SK-N-MC (cell line): ENCODE measurements at regions not wholly inside any gene's neighbourhood (a gene's known extent, or its start where the extent isn't known, plus 50 kb on each side); places are given as distances from the start of the nearest gene placed in this dataset.

Source experiments
- DNase-seq: peaks from one replicate; pipeline ENCODE4 v3.0.0-alpha.2; 2011; ENCODE audit warnings: low read depth, low spot score
- H3K27ac ChIP-seq: fragments of 200-600 bp; sonication (generic); 2 replicates; pipeline ENCODE4 v1.5.1; 2016; ENCODE audit warnings: mixed run types
- H3K36me3 ChIP-seq: fragments of 200-600 bp; sonication (generic); 2 replicates; pipeline ENCODE4 v1.6.1; 2017; ENCODE audit warnings: antibody characterized with exemption, low read length, mixed read lengths; ENCODE audit not compliant: insufficient read depth
- H3K4me3 ChIP-seq: fragments of 200-600 bp; sonication (generic); 2 replicates; pipeline ENCODE4 v1.5.1; 2016
- H3K9ac ChIP-seq: fragments of 200-600 bp; sonication (generic); 2 replicates; pipeline ENCODE4 v1.8.0; 2017; ENCODE audit warnings: mixed run types, mixed read lengths; ENCODE audit not compliant: insufficient read length
- H3K9me3 ChIP-seq: fragments of 200-600 bp; sonication (generic); 2 replicates; pipeline ENCODE4 v1.6.1; 2017; ENCODE audit warnings: low read depth, mild to moderate bottlenecking, antibody characterized with exemption, low read length, moderate library complexity, mixed read lengths
- EZH2 ChIP-seq: fragments of 200-600 bp; sonication (generic); IDR thresholded peaks from one replicate; pipeline ENCODE4 v1.6.1; 2017; ENCODE audit warnings: antibody characterized with exemption
- FOXP2 ChIP-seq: optimal IDR thresholded peaks from 2 replicates; pipeline ENCODE3; 2011; ENCODE audit warnings: mild to moderate bottlenecking, moderate library complexity; ENCODE audit not compliant: insufficient read depth; ENCODE audit errors: extremely low read length, control extremely low read depth
- POLR2AphosphoS5 ChIP-seq: IDR thresholded peaks from 2 replicates; pipeline ENCODE4 v1.6.1; 2012; ENCODE audit warnings: mild to moderate bottlenecking, low read depth, low read length, borderline replicate concordance

DNA sequence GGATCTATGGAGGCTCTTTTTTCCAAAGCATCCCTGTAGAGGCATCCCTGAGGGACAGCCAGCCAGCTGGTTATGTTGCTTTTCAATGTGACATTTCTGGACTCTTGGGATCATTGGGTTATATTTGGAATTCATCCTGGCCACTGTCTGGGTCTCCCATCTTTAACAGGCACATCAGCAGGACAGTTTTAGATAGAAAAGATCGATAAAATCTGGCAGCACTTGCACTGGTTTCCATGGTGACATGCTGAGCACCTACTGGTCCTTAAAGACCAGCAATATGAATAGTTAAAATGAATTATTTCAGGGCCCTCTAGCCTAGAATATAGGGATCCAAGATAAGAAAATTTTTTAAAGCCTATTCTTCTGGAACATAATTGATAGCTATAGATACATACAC is 151.6 kb downstream of the KDR start:
- Histone ChIP-seq H3K9ac (no peak overlapping the region), H3K27ac (no peak overlapping the region), H3K9me3 (no peaks in the 10 kb centered on the region), H3K4me3 (no peak overlapping the region), H3K36me3 (no peaks in the 10 kb centered on the region)
- DNase-seq = no peak
- no peak for TF ChIP-seq POLR2AphosphoS5
- TF ChIP-seq FOXP2 = no peak
- TF ChIP-seq EZH2 = no peak

DNA sequence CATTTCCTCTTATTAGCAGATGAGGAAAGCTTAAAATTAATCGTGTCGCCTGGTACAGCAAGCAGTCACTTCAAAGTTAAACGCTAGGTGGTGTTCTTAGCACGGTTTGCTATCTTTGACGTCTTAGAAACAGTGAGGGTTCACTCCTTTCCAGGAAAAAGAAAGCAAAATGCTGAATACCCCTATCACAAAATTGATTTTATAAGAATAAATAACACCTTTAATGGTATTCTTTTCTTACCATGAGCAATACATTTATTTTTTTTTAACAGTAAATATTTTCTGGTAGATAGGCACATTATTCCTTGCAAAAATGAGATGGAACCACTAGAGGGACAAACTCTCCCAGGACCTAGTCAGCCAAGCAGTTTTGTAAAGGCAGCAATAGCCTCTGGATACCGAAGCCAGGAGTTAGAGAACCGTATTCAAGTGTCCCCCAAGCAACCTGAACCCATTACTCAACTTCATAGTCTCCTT is 153.9 kb downstream of the KDR start:
- H3K9ac ChIP-seq = no peak overlapping the region
- H3K36me3 ChIP-seq = no peaks in the 10 kb centered on the region
- H3K4me3 ChIP-seq = no peak overlapping the region
- H3K9me3 ChIP-seq = no peaks in the 10 kb centered on the region
- peak; percentile 22 for DNase-seq
- TF ChIP-seq FOXP2 (no peak), POLR2AphosphoS5 (no peak), EZH2 (no peak)
- no peak overlapping the region for H3K27ac ChIP-seq

DNA sequence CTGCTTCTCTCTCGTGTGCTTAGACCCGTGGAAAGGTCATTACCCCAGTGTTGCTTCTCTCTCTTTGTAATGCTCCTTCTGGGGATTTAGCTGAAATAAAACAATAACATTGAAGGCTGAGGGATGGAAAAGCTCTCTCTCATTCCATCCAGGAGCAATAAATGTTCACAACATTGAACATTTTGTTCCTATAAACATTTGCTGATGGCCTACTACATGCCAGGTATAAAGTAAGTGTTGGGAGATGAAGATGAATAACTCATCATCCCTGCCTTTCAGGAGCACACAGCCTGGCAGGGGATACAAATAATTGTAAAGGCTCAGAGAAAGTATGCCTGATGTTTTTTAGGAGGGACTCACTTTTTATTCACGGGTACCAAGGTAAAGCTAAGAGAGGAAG is 158.1 kb downstream of the KDR start:
- no peaks in the 10 kb centered on the region for H3K36me3 ChIP-seq
- DNase-seq = no peak
- no peaks in the 10 kb centered on the region for H3K9me3 ChIP-seq
- no peak for TF ChIP-seq POLR2AphosphoS5
- no peak for TF ChIP-seq EZH2
- no peak for TF ChIP-seq FOXP2
- no peak overlapping the region for H3K4me3 ChIP-seq
- H3K27ac ChIP-seq = no peak overlapping the region
- H3K9ac ChIP-seq = no peak overlapping the region

DNA sequence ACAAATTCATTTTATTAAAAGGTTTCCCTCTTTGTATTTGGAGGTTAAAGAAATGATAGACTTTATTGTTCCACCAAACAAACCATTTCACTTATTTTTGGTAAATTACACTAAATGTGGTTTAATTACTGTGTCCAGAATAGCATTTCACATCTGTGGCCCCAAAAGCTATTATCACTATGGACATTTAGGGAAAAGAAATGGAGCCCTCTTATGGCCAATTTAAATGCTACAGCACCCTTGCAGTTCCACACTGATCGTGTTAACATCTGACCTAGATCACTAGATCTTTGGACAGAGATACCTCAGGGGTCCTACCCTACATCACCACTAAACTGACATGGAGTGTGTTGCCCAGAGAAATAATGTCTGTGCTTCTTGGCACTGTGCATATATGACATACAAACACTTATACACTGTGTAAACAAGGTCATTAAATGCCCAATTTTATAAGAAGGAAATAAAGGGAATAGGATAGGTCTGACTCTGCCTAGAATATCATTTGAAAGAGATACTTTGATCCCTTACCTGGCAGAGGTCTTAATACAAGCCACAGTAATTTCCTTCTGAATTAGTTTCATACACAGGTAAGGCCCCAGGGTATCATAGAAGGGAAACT is 163.9 kb downstream of the KDR start:
- Histone ChIP-seq H3K9me3 (no peaks in the 10 kb centered on the region), H3K9ac (no peak overlapping the region), H3K4me3 (no peak overlapping the region), H3K36me3 (no peaks in the 10 kb centered on the region), H3K27ac (no peak overlapping the region)
- DNase-seq = peak; percentile 35
- TF ChIP-seq FOXP2 (no peak), POLR2AphosphoS5 (no peak), EZH2 (no peak)

DNA sequence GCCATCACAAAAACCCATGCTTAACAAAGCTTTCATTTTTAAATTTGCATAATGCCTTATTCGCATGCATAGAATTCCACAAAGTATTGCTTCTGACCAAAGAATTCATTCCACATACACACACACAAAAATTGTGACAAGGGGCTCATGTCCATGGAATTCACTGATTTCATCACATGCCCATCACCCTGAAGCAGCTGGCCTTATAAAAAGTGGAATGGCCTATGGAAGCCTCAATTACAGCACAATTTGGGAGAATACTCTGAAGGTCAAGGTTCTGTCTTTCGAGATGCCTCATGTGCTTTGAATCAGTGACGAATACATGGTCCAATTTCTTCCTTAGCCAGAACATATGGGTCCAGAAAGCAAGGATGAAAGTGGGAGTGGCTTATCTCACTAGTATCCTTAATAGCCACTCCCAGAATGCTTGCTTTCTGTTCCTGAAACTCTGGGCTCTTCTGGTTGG is 165.7 kb downstream of the KDR start:
- TF ChIP-seq POLR2AphosphoS5 = no peak
- no peak for TF ChIP-seq FOXP2
- TF ChIP-seq EZH2 = no peak
- DNase-seq = no peak
- Histone ChIP-seq H3K4me3 (no peak overlapping the region), H3K36me3 (no peaks in the 10 kb centered on the region), H3K9me3 (no peaks in the 10 kb centered on the region), H3K9ac (no peak overlapping the region), H3K27ac (no peak overlapping the region)

DNA sequence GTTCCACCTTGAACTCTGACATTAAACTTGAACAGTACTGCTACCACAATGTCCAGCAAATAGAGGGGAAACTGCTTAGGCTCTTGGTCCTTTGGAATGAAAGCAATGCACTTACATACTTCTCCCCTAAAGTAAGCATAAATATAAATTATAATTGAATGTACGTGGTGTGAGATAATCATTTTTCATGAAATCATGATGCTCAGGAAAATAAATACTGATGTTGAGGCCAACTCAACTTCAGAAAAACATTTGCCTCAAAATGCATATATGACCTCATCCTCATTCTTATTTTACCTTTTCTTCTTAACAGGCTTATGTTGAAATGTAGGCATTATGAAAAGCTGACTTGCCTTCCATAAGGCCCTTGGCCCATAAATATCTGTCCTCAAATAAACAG is 166.3 kb downstream of the KDR start:
- no peak for DNase-seq
- TF ChIP-seq POLR2AphosphoS5 = no peak
- no peak for TF ChIP-seq EZH2
- no peak for TF ChIP-seq FOXP2
- Histone ChIP-seq H3K4me3 (no peak overlapping the region), H3K36me3 (no peaks in the 10 kb centered on the region), H3K9ac (no peak overlapping the region), H3K9me3 (no peaks in the 10 kb centered on the region), H3K27ac (no peak overlapping the region)

DNA sequence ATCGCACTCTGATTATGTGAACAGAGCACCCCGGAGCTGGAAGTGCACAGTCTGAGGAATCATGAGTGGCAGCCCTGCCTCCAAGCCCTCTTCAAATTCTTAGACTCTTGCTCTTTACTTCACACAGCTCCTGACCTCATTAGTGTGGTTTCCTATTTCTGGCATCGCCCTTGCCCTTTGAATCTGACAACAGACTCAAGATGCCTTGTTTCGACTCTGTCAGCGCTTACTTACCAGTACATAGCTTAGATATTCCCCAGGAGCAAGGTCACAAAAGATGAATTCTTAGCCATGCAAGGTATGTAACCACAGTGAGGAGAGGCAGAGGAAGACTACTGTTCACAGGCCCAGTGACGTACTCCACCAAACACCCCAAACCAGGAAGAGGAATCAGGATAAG is 167.2 kb downstream of the KDR start:
- Histone ChIP-seq H3K9me3 (no peaks in the 10 kb centered on the region), H3K36me3 (no peaks in the 10 kb centered on the region), H3K4me3 (no peak overlapping the region), H3K27ac (no peak overlapping the region), H3K9ac (no peak overlapping the region)
- TF ChIP-seq EZH2 = no peak
- TF ChIP-seq FOXP2 = no peak
- TF ChIP-seq POLR2AphosphoS5 = no peak
- DNase-seq = no peak

DNA sequence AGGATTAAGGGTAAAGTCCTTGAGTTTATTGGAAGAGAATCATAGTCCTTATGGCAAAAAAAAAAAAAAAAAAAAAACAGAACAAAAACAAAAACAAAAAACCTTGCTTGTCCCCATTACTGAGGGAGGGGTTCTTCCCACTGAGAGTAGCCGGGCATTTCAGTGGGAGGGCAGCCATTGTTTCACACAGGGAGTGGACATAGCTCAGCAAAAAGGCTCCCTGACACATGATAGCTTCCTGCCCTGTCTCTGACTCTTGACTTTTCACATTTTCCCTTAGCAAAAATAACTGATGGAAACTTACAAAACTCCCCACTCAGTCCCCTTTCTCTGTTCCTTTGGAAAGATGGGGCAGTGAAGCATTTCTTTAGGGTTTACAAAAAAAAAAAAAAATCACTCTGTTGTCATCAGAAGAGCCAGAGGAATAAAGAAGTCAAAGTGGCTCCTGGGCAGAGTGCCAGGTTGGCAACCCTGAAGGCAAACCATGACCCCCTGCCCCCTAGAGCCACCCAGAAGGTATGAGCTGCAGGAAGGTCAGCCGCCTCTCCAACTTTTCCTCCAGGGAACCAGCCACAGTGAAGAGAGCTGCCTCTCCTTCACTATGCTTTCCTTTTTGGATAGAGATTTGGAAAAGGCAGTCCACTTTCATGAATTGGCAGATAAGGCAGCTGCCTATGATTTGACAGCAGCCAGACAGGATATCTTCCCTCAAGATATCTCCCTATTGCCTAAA is 170.6 kb downstream of the KDR start:
- H3K9me3 ChIP-seq = no peaks in the 10 kb centered on the region
- DNase-seq = no peak
- no peak overlapping the region for H3K4me3 ChIP-seq

DNA sequence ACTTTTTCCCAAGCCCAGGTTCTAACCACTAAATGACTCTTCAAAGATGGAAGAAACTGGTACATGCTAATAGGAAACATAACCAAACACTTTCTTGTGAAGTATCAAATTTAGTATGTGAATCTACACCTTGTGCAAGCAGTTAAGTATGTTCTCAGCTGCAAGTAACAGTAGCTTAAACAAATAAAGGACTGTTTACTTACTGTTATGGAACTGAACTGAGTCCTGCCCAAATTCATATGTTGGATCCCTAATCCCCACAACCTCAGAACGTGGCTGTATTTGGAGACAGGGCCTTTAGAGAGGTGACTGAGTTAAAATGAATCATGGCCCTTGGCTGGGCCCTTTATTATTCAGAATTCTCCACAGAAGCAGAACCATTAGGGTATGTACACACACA is 178.7 kb downstream of the KDR start:
- H3K9ac ChIP-seq = no peak overlapping the region
- TF ChIP-seq FOXP2 = no peak
- TF ChIP-seq EZH2 = no peak
- no peak for TF ChIP-seq POLR2AphosphoS5
- DNase-seq = no peak

More for the DNA sequence above, 170.6 kb downstream of the KDR start:
- H3K36me3 ChIP-seq = no peaks in the 10 kb centered on the region
- TF ChIP-seq FOXP2 (no peak), POLR2AphosphoS5 (no peak), EZH2 (no peak)
- H3K27ac ChIP-seq = no peak overlapping the region
- H3K9ac ChIP-seq = no peak overlapping the region

DNA sequence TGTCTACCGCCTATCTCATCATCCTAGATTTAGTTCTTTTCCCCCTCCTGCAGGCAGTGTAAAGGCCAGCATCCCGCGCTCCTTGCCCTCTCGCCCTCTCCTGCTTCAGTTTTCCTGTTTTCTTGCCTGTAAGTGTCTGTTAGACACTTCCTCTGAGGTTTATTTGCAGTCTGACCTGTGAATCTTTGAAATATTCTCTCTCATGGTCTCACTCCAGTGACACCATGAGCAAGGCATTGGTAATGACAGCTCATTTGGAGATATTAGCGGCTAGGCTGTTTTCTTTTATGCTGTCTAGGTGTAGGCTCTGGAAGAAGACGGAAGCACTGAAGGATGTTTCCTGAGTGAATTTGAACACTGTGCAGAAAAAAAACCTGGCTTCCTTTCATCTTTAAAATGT is 179.6 kb downstream of the KDR start:
- Histone ChIP-seq H3K27ac (no peak overlapping the region), H3K4me3 (no peak overlapping the region), H3K36me3 (no peaks in the 10 kb centered on the region), H3K9me3 (no peaks in the 10 kb centered on the region), H3K9ac (no peak overlapping the region)
- DNase-seq = no peak
- TF ChIP-seq POLR2AphosphoS5 = no peak
- no peak for TF ChIP-seq FOXP2
- no peak for TF ChIP-seq EZH2

More for the DNA sequence above, 178.7 kb downstream of the KDR start:
- no peak overlapping the region for H3K4me3 ChIP-seq
- H3K9me3 ChIP-seq = no peaks in the 10 kb centered on the region
- H3K27ac ChIP-seq = no peak overlapping the region
- no peaks in the 10 kb centered on the region for H3K36me3 ChIP-seq
